ENCODE measurements at regions not wholly inside any gene's neighbourhood (a gene's known extent, or its start where the extent isn't known, plus 50 kb on each side); places are given as distances from the start of the nearest gene placed in this dataset.

DNA sequence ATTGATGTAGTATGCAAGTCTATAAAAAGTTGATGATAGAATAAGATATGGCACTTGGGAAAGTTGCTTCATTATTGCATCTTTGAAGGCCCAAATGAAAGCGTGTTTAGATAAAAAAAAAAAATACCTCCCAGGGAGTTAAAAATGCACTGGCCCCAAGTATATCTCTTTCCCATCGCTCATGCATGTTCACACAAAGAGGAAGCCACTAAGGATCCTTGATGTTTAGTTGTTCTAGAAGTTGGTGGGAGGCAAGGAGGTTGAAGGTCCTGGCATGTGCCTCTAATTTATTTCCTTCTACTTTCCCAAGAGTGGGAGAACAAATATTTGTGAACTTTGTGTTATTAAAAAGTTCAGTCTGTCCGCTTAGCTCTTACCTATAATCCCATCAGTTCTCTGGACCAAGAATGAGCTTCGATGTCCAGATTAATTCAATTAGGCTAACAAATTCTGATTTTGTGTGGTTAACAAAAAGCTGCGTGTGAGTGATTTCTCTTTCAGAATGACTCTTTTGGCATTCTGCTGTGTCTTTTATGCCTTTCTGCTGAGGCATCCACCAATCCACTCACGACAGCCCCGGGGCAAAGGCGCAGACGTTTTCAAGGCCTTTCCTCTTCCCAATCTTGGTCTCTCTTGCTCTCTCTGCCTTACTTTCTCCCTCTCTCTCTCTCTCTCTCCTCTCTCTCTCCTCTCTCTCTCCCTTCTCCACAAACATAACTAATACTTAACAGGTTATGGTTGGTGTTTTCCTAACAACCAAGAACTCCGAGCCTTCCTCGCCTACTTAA lies 135.1 kb upstream of the ERCC6L2 start:
- TF ChIP-seq, protein P1, sequence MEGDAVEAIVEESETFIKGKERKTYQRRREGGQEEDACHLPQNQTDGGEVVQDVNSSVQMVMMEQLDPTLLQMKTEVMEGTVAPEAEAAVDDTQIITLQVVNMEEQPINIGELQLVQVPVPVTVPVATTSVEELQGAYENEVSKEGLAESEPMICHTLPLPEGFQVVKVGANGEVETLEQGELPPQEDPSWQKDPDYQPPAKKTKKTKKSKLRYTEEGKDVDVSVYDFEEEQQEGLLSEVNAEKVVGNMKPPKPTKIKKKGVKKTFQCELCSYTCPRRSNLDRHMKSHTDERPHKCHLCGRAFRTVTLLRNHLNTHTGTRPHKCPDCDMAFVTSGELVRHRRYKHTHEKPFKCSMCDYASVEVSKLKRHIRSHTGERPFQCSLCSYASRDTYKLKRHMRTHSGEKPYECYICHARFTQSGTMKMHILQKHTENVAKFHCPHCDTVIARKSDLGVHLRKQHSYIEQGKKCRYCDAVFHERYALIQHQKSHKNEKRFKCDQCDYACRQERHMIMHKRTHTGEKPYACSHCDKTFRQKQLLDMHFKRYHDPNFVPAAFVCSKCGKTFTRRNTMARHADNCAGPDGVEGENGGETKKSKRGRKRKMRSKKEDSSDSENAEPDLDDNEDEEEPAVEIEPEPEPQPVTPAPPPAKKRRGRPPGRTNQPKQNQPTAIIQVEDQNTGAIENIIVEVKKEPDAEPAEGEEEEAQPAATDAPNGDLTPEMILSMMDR (IDR thresholded peaks at IDR 0.05; ENCODE audit: low read depth, low read length), result no peak
- peak; percentile 67 for DNase-seq (ENCODE audit: extremely low read depth, low read depth)

DNA sequence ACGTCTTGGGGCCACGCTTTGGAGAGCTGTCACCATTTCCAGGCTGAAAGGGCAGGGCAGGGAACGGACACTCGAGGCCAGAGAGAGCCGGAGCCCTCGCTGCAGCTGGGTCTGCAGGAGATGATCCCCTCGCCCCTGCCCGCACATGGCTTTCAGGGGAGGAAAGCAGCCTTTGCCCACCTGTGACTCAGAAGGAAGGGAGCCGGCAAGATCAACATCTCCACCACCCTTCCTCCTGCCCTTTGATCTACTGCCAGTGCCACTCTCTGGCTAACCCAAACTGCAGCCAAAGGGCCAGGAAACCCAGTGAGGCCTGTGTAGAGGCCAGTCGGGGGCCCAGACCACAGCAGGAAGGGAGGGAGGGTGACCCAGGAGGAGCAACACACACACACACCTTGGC lies 137.1 kb upstream of the ERCC6L2 start:
- TF ChIP-seq, protein P1 (IDR thresholded peaks at IDR 0.05; ENCODE audit: low read depth, low read length), result no peak
- DNase-seq (ENCODE audit: extremely low read depth, low read depth), result no peak

DNA sequence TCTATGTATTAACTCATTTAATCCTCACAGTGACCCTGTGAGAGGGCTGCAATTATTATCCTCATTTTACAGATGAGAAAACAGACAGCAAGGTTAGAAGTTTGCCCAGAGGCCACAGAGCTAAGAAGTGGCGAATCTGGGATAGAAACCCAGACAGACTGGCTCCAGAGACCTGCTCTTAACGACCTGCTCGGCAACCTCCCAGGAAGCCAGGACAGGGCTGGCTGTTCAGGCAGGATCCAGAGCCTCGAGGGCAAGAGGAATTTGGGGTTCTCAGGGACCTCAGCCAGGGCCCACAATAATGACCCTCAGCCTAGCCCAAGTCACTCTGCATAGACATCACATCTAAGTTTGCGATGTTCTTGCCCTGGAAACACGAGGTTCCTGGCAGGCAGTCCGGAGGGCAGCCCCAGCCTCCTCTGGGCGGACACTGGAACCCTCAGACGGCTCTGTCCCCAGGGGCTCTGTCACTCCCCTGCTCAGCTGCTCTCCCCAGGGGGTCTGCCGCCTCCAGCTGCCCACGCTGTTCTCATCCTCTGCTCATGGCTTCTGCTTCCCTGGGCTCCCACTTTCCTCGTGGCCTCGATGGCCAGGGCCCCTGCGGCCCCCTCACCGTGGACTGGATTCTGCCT lies 138.5 kb upstream of the ERCC6L2 start:
- TF ChIP-seq, protein P1 (IDR thresholded peaks at IDR 0.05; ENCODE audit: low read depth, low read length), result no peak
- no peak for DNase-seq (ENCODE audit: extremely low read depth, low read depth)

DNA sequence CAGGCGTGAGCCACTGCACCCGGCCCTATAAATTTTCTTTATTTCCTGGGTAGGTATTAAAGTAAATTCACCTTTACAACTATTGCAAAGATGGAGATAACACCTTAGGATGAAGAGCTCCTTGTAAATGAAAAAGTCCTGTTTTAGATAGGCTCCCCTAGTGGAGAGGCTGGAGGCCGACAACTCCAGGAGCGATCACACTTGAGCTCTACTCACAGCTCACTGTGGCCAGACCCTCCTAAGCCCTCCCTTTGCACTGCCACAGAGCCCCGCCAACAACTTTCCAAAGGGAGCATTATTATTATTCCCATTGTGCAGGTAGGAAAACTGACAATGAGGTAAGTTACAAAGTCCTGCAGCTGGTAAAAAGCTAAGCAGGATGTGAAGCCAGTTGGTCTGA lies 139.1 kb upstream of the ERCC6L2 start:
- TF ChIP-seq, protein P1 (IDR thresholded peaks at IDR 0.05; ENCODE audit: low read depth, low read length), result peak; percentile 30
- DNase-seq (ENCODE audit: extremely low read depth, low read depth), result no peak

DNA sequence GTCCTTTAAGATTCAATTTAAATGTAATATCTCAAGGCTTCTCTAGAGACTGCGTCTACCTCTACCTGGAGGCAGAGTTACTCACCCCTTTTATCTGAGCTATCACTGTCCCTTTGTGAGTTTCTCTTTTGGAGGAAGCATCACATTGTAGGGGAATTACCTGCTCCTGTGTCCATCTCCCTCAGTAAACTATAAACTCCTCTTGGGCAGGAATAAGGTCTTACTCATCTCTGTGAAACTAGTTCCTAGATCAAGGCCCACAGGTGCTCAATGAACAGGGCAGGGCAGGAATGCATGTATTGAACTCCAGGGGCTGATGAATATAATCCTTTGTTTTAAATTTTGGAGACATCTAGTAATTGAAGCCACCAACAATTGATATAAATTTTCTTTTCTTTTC lies 139.8 kb upstream of the ERCC6L2 start:
- TF ChIP-seq, protein P1 (IDR thresholded peaks at IDR 0.05; ENCODE audit: low read depth, low read length), result no peak
- no peak for DNase-seq (ENCODE audit: extremely low read depth, low read depth)

DNA sequence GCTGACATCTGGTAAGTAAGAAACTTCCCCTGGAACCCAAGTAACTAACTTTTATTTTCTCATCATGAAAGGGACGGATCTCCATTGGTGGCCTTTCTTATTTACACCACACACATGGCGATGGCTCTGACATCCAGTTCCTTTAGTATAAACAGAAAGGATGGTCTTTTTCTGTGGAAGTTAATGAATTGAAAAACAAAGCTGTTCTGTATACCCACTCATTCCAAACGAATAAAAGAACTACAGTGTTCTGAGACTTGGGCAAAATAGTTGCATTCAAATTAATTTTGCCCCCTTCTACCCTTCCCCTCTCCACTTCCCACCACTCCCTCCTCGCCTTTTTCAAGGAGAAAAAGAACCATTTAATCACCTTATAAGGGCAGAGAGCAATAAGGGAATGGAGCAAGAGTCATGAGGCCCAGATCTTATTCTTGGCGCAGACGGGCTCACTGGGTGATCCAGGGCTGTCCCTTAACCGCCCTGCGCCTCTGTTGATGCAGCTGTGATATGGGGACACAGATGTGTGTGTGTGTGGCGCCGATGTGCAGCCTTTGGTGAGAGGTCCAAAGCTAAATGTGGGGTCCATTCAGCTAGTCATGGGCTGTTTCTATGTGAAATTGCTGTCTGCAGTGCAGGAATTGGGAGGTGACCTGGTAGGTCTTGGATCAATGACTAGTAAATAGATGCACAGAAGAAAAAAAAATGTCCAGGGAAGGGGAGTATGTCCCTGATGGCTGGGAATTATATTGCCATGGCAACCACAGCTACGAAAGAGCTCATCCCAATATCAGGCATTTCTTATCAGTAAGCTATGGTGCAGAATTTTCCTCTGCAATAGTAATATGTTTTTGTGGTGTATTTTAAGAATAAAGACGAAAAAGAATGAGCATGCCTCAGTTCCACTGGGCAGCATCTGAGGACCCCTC lies 141.5 kb upstream of the ERCC6L2 start:
- DNase-seq (ENCODE audit: extremely low read depth, low read depth), result no peak
- TF ChIP-seq, protein P1 (IDR thresholded peaks at IDR 0.05; ENCODE audit: low read depth, low read length), result no peak

Data from AG09319 (cell line).